ENCODE measurements at regions not wholly inside any gene's neighbourhood (a gene's known extent, or its start where the extent isn't known, plus 50 kb on each side); places are given as distances from the start of the nearest gene placed in this dataset.

- Histone ChIP-seq H3K9ac (ENCODE audit: low read depth, low read length, poor library complexity, severe bottlenecking) (no peak overlapping the region), H3K4me2 (ENCODE audit: low read depth, low read length, poor library complexity, severe bottlenecking) (no peak overlapping the region), H3K79me2 (ENCODE audit: insufficient read depth, low read length) (no peaks in the 10 kb centered on the region), H2AFZ (ENCODE audit: low read length) (no peak overlapping the region), H4K20me1 (ENCODE audit: insufficient read depth, low read length, poor library complexity, severe bottlenecking) (no peaks in the 10 kb centered on the region), H3K4me3 (ENCODE audit: low read length, poor library complexity, severe bottlenecking) (no peak overlapping the region), H3K4me1 (ENCODE audit: insufficient read depth, low read length, poor library complexity, severe bottlenecking) (no peaks in the 10 kb centered on the region), H3K9me2 (replicated peaks; ENCODE audit: low read depth, low read length) (no peaks in the 10 kb centered on the region), H3K27me3 (ENCODE audit: insufficient read depth, low read length, poor library complexity, severe bottlenecking) (no peaks in the 10 kb centered on the region), H3K36me3 (ENCODE audit: insufficient read depth, low read length) (no peaks in the 10 kb centered on the region), H3F3A (ENCODE audit: low read depth) (no peaks in the 10 kb centered on the region), H3K9me3 (ENCODE audit: insufficient read depth, low read depth, low read length) (peaks cover 34% of the 10 kb centered on the region; the same call in 1 of the 2 replicates)
- TF ChIP-seq CTCF (conservative IDR thresholded peaks at IDR 0.05; ENCODE audit: low read length) (no peak), EZH2phosphoT487 (IDR thresholded peaks at IDR 0.05; ENCODE audit: borderline replicate concordance) (no peak)
These were observed 270.5 kb upstream of the B3GAT1 start for GRCh38 chr11:134682577-134682976.

GRCh38 chr11:134679592-134679991 lies 267.6 kb upstream of the B3GAT1 start:
- H3K79me2 ChIP-seq (ENCODE audit: insufficient read depth, low read length), result no peaks in the 10 kb centered on the region
- no peak overlapping the region for H3K9ac ChIP-seq (ENCODE audit: low read depth, low read length, poor library complexity, severe bottlenecking)
- H2AFZ ChIP-seq (ENCODE audit: low read length), result no peak overlapping the region
- TF ChIP-seq CTCF (conservative IDR thresholded peaks at IDR 0.05; ENCODE audit: low read length) (no peak), EZH2phosphoT487 (IDR thresholded peaks at IDR 0.05; ENCODE audit: borderline replicate concordance) (no peak)
- H3K4me2 ChIP-seq (ENCODE audit: low read depth, low read length, poor library complexity, severe bottlenecking), result no peak overlapping the region
- no peaks in the 10 kb centered on the region for H3K36me3 ChIP-seq (ENCODE audit: insufficient read depth, low read length)
- H3K4me3 ChIP-seq (ENCODE audit: low read length, poor library complexity, severe bottlenecking), result no peak overlapping the region
- no peaks in the 10 kb centered on the region for H3K9me2 ChIP-seq (replicated peaks; ENCODE audit: low read depth, low read length)
- H3K4me1 ChIP-seq (ENCODE audit: insufficient read depth, low read length, poor library complexity, severe bottlenecking), result no peaks in the 10 kb centered on the region
- no peaks in the 10 kb centered on the region for H3F3A ChIP-seq (ENCODE audit: low read depth)
- no peaks in the 10 kb centered on the region for H4K20me1 ChIP-seq (ENCODE audit: insufficient read depth, low read length, poor library complexity, severe bottlenecking)
- no peaks in the 10 kb centered on the region for H3K27me3 ChIP-seq (ENCODE audit: insufficient read depth, low read length, poor library complexity, severe bottlenecking)
- H3K9me3 ChIP-seq (ENCODE audit: insufficient read depth, low read depth, low read length), result peaks cover 30% of the 10 kb centered on the region; the same call in 1 of the 2 replicates

- Histone ChIP-seq H3K36me3 (ENCODE audit: insufficient read depth, low read length) (no peaks in the 10 kb centered on the region), H3K9ac (ENCODE audit: low read depth, low read length, poor library complexity, severe bottlenecking) (no peak overlapping the region), H3F3A (ENCODE audit: low read depth) (no peaks in the 10 kb centered on the region), H2AFZ (ENCODE audit: low read length) (no peak overlapping the region), H3K79me2 (ENCODE audit: insufficient read depth, low read length) (no peaks in the 10 kb centered on the region), H4K20me1 (ENCODE audit: insufficient read depth, low read length, poor library complexity, severe bottlenecking) (no peaks in the 10 kb centered on the region), H3K9me3 (ENCODE audit: insufficient read depth, low read depth, low read length) (peaks cover 27% of the 10 kb centered on the region; the same call in 1 of the 2 replicates), H3K4me1 (ENCODE audit: insufficient read depth, low read length, poor library complexity, severe bottlenecking) (no peaks in the 10 kb centered on the region), H3K4me3 (ENCODE audit: low read length, poor library complexity, severe bottlenecking) (no peak overlapping the region), H3K4me2 (ENCODE audit: low read depth, low read length, poor library complexity, severe bottlenecking) (no peak overlapping the region), H3K9me2 (replicated peaks; ENCODE audit: low read depth, low read length) (no peaks in the 10 kb centered on the region), H3K27me3 (ENCODE audit: insufficient read depth, low read length, poor library complexity, severe bottlenecking) (no peaks in the 10 kb centered on the region)
- no peak for TF ChIP-seq CTCF (conservative IDR thresholded peaks at IDR 0.05; ENCODE audit: low read length)
These were observed 266.7 kb upstream of the B3GAT1 start for GRCh38 chr11:134678744-134679143.

All from Loucy (cell line).